Fibroblast of pulmonary artery (primary cell): ENCODE measurements at regions not wholly inside any gene's neighbourhood (a gene's known extent, or its start where the extent isn't known, plus 50 kb on each side); places are given as distances from the start of the nearest gene placed in this dataset.
A peak's percentile ranks its signal among the peaks of the same experiment; 100 is the strongest.

Experiments used
- DNase-seq: peaks from one replicate; pipeline ENCODE4 v3.0.0-alpha.2; 2010; ENCODE audit warnings: low read depth
- H3K4me3 ChIP-seq: replicated peaks from 2 replicates; pipeline ENCODE4 v1.5.1; 2011; ENCODE audit warnings: low read depth, mild to moderate bottlenecking, control low read depth, low read length, moderate library complexity
- TF ChIP-seq, protein P1 (sequence below): IDR thresholded peaks from 2 replicates; pipeline ENCODE4 v1.5.1; 2011; ENCODE audit warnings: mild to moderate bottlenecking, control low read depth, low read length, inconsistent platforms; ENCODE audit errors: missing control alignments

- peak; percentile 87 for DNase-seq
Measured at GRCh38 chr17:77280304-77281121, 139.7 kb downstream of the SEC14L1 start.

DNA sequence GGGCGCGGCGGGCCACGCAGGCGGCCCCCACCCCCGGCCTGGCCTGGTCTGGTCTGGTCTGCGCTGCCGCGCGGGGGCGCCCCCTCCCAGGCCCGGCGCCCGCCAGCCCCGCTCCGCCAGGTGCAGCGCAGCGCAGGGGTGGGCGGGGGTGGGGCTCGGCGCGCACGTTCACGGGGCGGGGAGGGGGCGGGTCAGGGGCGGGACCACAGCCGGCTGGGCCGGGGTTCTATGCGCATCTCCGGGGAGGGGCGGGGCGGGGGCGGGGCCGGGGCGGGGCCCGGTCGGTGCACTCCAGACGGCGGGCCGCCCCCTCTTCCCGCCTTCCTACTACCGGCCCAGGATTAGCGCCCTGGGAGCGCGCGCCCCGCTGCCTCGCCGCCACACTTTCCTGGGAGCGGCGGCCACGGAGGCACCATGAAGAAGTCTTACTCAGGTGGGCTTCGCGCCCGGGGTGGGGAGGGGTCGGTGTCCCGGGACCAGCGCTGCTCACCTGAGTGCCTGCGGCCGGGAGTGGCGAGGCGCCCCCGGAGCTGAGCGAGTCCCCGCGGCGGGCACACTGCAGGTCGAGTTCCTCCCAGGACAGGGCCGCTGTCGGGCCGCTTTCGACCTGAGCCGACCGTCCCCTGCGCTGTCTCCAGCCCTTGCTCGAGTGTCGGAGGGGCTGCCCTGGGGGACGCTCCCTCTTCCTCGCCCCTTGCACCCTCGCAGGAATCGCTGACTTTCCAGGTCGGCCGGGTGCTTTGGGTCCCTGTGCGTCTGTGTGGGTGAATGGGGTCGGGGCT lies 140.5 kb downstream of the SEC14L1 start:
- TF ChIP-seq, protein P1, sequence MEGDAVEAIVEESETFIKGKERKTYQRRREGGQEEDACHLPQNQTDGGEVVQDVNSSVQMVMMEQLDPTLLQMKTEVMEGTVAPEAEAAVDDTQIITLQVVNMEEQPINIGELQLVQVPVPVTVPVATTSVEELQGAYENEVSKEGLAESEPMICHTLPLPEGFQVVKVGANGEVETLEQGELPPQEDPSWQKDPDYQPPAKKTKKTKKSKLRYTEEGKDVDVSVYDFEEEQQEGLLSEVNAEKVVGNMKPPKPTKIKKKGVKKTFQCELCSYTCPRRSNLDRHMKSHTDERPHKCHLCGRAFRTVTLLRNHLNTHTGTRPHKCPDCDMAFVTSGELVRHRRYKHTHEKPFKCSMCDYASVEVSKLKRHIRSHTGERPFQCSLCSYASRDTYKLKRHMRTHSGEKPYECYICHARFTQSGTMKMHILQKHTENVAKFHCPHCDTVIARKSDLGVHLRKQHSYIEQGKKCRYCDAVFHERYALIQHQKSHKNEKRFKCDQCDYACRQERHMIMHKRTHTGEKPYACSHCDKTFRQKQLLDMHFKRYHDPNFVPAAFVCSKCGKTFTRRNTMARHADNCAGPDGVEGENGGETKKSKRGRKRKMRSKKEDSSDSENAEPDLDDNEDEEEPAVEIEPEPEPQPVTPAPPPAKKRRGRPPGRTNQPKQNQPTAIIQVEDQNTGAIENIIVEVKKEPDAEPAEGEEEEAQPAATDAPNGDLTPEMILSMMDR: no peak
- H3K4me3 ChIP-seq: peak overlapping the region; percentile 70
- peak; percentile 49 for DNase-seq

More at GRCh38 chr17:77280304-77281121, 139.7 kb downstream of the SEC14L1 start:
- TF ChIP-seq, protein P1: no peak
- H3K4me3 ChIP-seq: peak overlapping the region; percentile 45

- peak; percentile 43 for DNase-seq
- TF ChIP-seq, protein P1: no peak
- H3K4me3 ChIP-seq: peak overlapping the region; percentile 70
Measured at GRCh38 chr17:77281904-77282367, 141.2 kb downstream of the SEC14L1 start.

DNA sequence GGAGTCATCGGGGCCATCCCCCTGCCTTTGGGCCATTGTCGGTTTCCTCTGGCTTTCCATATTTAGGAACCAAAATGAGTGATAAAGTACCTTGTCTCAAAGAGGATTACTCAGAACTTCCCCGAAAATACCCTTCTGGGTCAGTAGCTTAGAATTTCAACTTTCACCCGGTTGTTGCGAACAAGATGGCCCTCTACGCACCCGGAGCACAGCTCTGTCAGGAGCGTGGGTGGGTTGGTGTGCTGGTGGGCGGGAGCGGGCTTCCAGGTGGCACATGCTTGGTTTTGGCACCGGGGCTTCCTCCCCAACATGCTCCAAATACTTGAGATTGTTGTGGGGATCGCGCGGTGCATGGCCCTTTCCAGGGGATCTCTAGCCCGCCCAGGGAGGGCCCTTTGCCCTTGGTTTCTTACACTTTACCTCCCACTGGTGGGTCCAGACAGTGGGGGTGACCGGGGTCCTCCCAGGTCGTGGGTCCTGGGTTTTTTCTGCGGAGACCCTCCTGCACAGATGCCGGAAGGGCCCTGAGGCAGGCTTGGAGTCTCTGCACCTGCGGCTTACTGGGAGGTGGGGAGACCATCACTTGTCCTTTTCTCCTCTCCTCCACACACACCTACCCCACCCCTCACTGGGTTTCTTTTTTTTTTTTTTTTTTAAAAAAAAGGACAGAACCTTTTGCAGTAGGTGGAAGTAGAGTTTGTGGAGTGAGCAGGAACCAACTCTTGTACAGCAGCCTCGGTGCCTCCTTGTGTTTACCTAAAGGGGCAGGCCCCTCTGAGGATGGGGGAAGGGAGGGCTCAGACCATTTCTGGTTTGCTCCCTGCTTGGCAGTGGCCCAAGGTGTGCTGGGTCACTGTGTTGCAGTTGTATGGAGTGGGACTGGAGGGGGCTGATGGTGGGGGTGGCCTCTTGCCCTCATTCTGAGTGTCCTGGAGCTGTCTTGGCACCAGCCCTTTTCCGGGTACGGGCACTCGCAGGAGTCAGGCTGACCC lies 142.1 kb downstream of the SEC14L1 start:
- peak; percentile 77 for DNase-seq
- peak overlapping the region; percentile 70 for H3K4me3 ChIP-seq
- TF ChIP-seq, protein P1: no peak

DNA sequence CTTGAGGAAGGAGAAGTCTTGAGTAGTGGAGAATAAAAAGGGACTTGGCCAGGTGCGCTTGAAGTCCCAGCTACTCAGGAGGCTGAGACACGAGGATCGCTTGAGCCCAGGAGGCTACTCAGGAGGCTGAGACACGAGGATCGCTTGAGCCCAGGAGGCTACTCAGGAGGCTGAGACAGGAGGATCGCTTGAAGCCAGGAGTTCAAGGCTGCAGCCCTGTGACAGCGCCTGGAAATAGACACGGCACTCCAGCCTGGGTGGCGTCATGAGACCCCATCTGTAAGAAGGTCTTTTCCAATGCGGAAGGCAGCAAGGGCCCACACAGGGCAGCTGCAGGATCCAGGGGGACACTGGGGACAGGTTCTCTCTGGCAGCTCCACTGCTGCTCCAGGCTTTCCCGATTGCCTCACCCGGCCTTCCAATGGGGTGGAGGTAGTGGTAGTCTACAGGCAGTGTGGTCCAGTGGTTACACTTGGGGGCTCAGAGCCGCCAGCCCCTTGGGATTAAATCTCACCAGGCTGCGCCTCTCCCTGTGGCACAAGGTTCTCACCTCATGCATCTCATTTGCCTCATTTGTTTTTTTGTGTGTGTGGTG lies 143.4 kb downstream of the SEC14L1 start:
- TF ChIP-seq, protein P1: no peak
- no peak overlapping the region for H3K4me3 ChIP-seq
- no peak for DNase-seq
